ENCODE measurements at regions not wholly inside any gene's neighbourhood (a gene's known extent, or its start where the extent isn't known, plus 50 kb on each side); places are given as distances from the start of the nearest gene placed in this dataset.

- no peak for DNase-seq
Measured at GRCh38 chr20:22863826-22864225, 171.3 kb upstream of the SSTR4 start.

- no peak for DNase-seq
Measured at GRCh38 chr20:22866812-22867341, 168.2 kb upstream of the SSTR4 start.

GRCh38 chr20:22878166-22878565, 156.9 kb upstream of the SSTR4 start:
- DNase-seq: no peak

- DNase-seq: no peak
Measured at GRCh38 chr20:22880277-22880676, 154.8 kb upstream of the SSTR4 start.

GRCh38 chr20:22887796-22888195, 147.3 kb upstream of the SSTR4 start:
- DNase-seq: no peak

- DNase-seq: no peak
Measured at GRCh38 chr20:22890594-22891300, 144.4 kb upstream of the SSTR4 start.

GRCh38 chr20:22901164-22901563, 133.9 kb upstream of the SSTR4 start:
- no peak for DNase-seq

- DNase-seq: no peak
Measured at GRCh38 chr20:22901921-22902320, 133.2 kb upstream of the SSTR4 start.

GRCh38 chr20:22904386-22904785, 130.7 kb upstream of the SSTR4 start:
- DNase-seq: no peak

- no peak for DNase-seq
Measured at GRCh38 chr20:22904905-22905304, 130.2 kb upstream of the SSTR4 start.

GRCh38 chr20:22905658-22906057, 129.5 kb upstream of the SSTR4 start:
- no peak for DNase-seq

GRCh38 chr20:22908437-22908836, 126.7 kb upstream of the SSTR4 start:
- no peak for DNase-seq

GRCh38 chr20:22908944-22909343, 126.2 kb upstream of the SSTR4 start:
- no peak for DNase-seq

- DNase-seq: no peak
Measured at GRCh38 chr20:22909436-22909835, 125.7 kb upstream of the SSTR4 start.

- DNase-seq: no peak
Measured at GRCh38 chr20:22910287-22910852, 124.7 kb upstream of the SSTR4 start.

- no peak for DNase-seq
Measured at GRCh38 chr20:22914291-22914690, 120.8 kb upstream of the SSTR4 start.

GRCh38 chr20:22915512-22915911, 119.6 kb upstream of the SSTR4 start:
- no peak for DNase-seq

GRCh38 chr20:22916021-22916842, 118.9 kb upstream of the SSTR4 start:
- no peak for DNase-seq

- no peak for DNase-seq
Measured at GRCh38 chr20:22918286-22918983, 116.7 kb upstream of the SSTR4 start.

- DNase-seq: no peak
Measured at GRCh38 chr20:22920898-22921297, 114.2 kb upstream of the SSTR4 start.

GRCh38 chr20:22921595-22922421, 113.3 kb upstream of the SSTR4 start:
- no peak for DNase-seq

GRCh38 chr20:22922987-22923386, 112.1 kb upstream of the SSTR4 start:
- DNase-seq: no peak

Measured in activated effector memory CD4-positive, alpha-beta T cell treated with Interleukin-2 at 50 U/mL for 16 hours (primary cell).